Endothelial cell of umbilical vein (primary cell): ENCODE measurements at regions not wholly inside any gene's neighbourhood (a gene's known extent, or its start where the extent isn't known, plus 50 kb on each side); places are given as distances from the start of the nearest gene placed in this dataset.

ENCODE experiments used
- BruUV-seq: library from RNA; stranded (reverse); fragments of 400-500 nt; replicated peaks from 2 replicates; lab custom pipeline; 2021; lab: Mats Ljungman, UMichigan
- CTCF ChIA-PET: fragments of 300-600, 350-600 bp; sonication (Branson Sonifier 250); formaldehyde crosslinking; loops from one replicate; lab custom pipeline; 2021; ENCODE audit warnings: antibody characterized with exemption, inconsistent platforms; lab: Charles Lee
- POLR2A ChIA-PET: fragments of 300-600, 350-600 bp; sonication (Branson Sonifier 250); formaldehyde crosslinking; loops from one replicate; lab custom pipeline; 2021; ENCODE audit warnings: antibody characterized with exemption, inconsistent platforms; lab: Charles Lee
- DNase-seq: peaks from one replicate; pipeline ENCODE4 v3.0.0-alpha.2; 2011; ENCODE audit warnings: low read depth, low spot score
- FAIRE-seq: peaks from 2 replicates; lab custom pipeline; 2011; peaks lifted over from hg19 to GRCh38; lab: Jason Lieb, UNC
- H2AFZ ChIP-seq: 2 replicates; pipeline ENCODE4 v1.6.0; 2012; ENCODE audit warnings: low read depth, low read length, control low read depth, inconsistent platforms
- H3K27ac ChIP-seq: 2 replicates; pipeline ENCODE4 v1.5.1; 2011; ENCODE audit warnings: low read depth, mild to moderate bottlenecking, control low read depth, low read length, moderate library complexity; ENCODE audit not compliant: insufficient read depth
- H3K27me3 ChIP-seq, 2 experiments: 2 replicates each; pipeline versions ENCODE4 v1.6.0 to v1.6.1; 2011; ENCODE audit warnings: low read length in 2 of 2, mixed read lengths in 1 of 2; ENCODE audit not compliant: control insufficient read depth in 2 of 2, insufficient read depth in 2 of 2
- H3K36me3 ChIP-seq, 2 experiments: 2 replicates in 1 of 2; 3 replicates in 1 of 2; pipeline ENCODE4 v1.5.1; 2011; ENCODE audit warnings: low read length in 2 of 2, mild to moderate bottlenecking in 1 of 2, moderate library complexity in 1 of 2; ENCODE audit not compliant: control insufficient read depth in 2 of 2, insufficient read depth in 2 of 2; ENCODE audit errors: extremely low read depth in 1 of 2
- H3K4me1 ChIP-seq: 3 replicates; pipeline ENCODE4 v1.5.1; 2011; ENCODE audit warnings: mild to moderate bottlenecking, low read length; ENCODE audit not compliant: control insufficient read depth, insufficient read depth; ENCODE audit errors: extremely low read depth
- H3K4me2 ChIP-seq: 2 replicates; pipeline ENCODE4 v1.6.1; 2011; ENCODE audit warnings: low read length, control low read depth, mixed read lengths; ENCODE audit not compliant: insufficient read depth
- H3K4me3 ChIP-seq, 3 experiments: fragments of 200-600 bp in 1 of 3; sonication (generic), shearing (Covaris generic) in 1 of 3; replicated peaks in 1 of 3; 2 replicates each; pipeline ENCODE4 v1.5.1; 2011 to 2016; ENCODE audit warnings: control low read depth in 3 of 3, low read length in 3 of 3, mild to moderate bottlenecking in 2 of 3, inconsistent platforms in 1 of 3, low read depth in 1 of 3, moderate library complexity in 1 of 3; ENCODE audit not compliant: insufficient read depth in 1 of 3
- H3K79me2 ChIP-seq: 2 replicates; pipeline ENCODE4 v1.6.0; 2012; ENCODE audit warnings: low read length, inconsistent platforms; ENCODE audit not compliant: control insufficient read depth, insufficient read depth
- H3K9ac ChIP-seq: replicated peaks from 2 replicates; pipeline ENCODE3; 2011; ENCODE audit warnings: low read length, control low read depth; ENCODE audit not compliant: insufficient read depth; ENCODE audit errors: extremely low read depth
- H3K9me1 ChIP-seq: replicated peaks from 3 replicates; pipeline ENCODE4 v1.6.0; 2011; ENCODE audit warnings: mild to moderate bottlenecking, low read length; ENCODE audit not compliant: control insufficient read depth, insufficient read depth; ENCODE audit errors: extremely low read depth
- H3K9me3 ChIP-seq: replicated peaks from 2 replicates; pipeline ENCODE4 v1.5.1; 2012; ENCODE audit warnings: low read length, inconsistent platforms; ENCODE audit not compliant: control insufficient read depth, insufficient read depth
- H4K20me1 ChIP-seq: replicated peaks from 2 replicates; pipeline ENCODE3; 2011; ENCODE audit warnings: mild to moderate bottlenecking, low read length; ENCODE audit not compliant: control insufficient read depth, insufficient read depth; ENCODE audit errors: extremely low read depth
- EZH2 ChIP-seq: IDR thresholded peaks from 2 replicates; pipeline ENCODE4 v1.6.1; 2012; ENCODE audit warnings: borderline replicate concordance, low read depth, mild to moderate bottlenecking, moderate library complexity, low read length, inconsistent platforms; ENCODE audit not compliant: severe bottlenecking
- FOS ChIP-seq: IDR thresholded peaks from 2 replicates; pipeline ENCODE4 v1.6.1; 2011; ENCODE audit warnings: mild to moderate bottlenecking, low read length, moderate library complexity, borderline replicate concordance; ENCODE audit not compliant: insufficient read depth
- GATA2 ChIP-seq: IDR thresholded peaks from 2 replicates; pipeline ENCODE4 v1.7.0; 2011; ENCODE audit warnings: low read depth, mild to moderate bottlenecking, moderate library complexity, mixed read lengths, low read length; ENCODE audit not compliant: insufficient read length, insufficient read depth
- JUN ChIP-seq: IDR thresholded peaks from 2 replicates; pipeline ENCODE4 v1.6.1; 2011; ENCODE audit warnings: borderline replicate concordance, low read depth; ENCODE audit not compliant: insufficient read length, insufficient read depth
- MYC ChIP-seq: IDR thresholded peaks from one replicate; pipeline ENCODE4 v1.6.1; 2011; ENCODE audit warnings: mild to moderate bottlenecking, low read depth, low read length
- POLR2A ChIP-seq: IDR thresholded peaks from 2 replicates; pipeline ENCODE4 v1.6.1; 2012; ENCODE audit warnings: low read depth, mild to moderate bottlenecking, control low read depth, low read length
- POLR2AphosphoS5 ChIP-seq: IDR thresholded peaks from 2 replicates; pipeline ENCODE4 v1.6.1; 2012; ENCODE audit warnings: low read depth, mild to moderate bottlenecking, control low read depth, low read length, moderate library complexity; ENCODE audit not compliant: insufficient read depth
- dilution Hi-C: fragments of 300-500 bp; cut with MboI; formaldehyde crosslinking; loops from one replicate; pipeline ENCODE4 v1.15.0; 2019; ENCODE audit warnings: low sequenced_read_pairs; ENCODE audit not compliant: extremely low pct_ligation_motif_present
- intact Hi-C: fragments of 100-400 bp; cut with micrococcal nuclease; formaldehyde crosslinking; loops from one replicate; pipeline ENCODE4 v1.10.0; 2022
- TF ChIP-seq, protein P1 (sequence below): IDR thresholded peaks from 2 replicates; pipeline ENCODE4 v1.6.1; 2011; ENCODE audit not compliant: insufficient read depth, insufficient read length
- TF ChIP-seq, protein P2 (sequence below), 2 donors: IDR thresholded peaks; 1 replicate in 1 of 2; 2 replicates in 1 of 2; pipeline ENCODE4 v1.5.1; 2011; ENCODE audit warnings: low read length in 2 of 2, mild to moderate bottlenecking in 2 of 2, moderate library complexity in 2 of 2, control low read depth in 1 of 2, inconsistent platforms in 1 of 2, low read depth in 1 of 2; ENCODE audit not compliant: insufficient read depth in 1 of 2; ENCODE audit errors: extremely low read depth in 1 of 2

DNA sequence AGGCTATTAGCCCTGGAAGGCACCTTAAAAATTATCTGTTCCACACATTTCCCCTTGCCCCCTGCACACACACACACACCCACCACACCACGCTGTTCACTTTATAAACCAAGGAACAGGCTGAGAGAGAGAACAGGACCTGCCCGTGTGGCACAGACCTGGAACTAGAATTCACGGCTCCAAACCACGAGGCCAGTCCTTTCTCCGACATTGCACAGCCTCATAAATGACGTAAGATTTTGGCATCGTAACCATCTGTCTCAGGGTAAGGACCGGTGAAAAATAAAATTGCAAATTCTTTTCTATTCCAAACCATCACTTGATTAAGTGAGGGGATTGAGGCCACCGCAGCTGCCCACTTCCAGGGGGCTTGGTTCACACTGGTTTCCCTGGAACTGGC is 330.3 kb downstream of the BCOR start:
- no peaks in the 10 kb centered on the region for H3K79me2 ChIP-seq
- no peak overlapping the region for H3K4me2 ChIP-seq
- no peaks in the 10 kb centered on the region for H3K36me3 ChIP-seq
- ChIA-PET POLR2A (no interaction called here), CTCF (no interaction called here)
- no peak overlapping the region for H3K27ac ChIP-seq
- no peaks in the 10 kb centered on the region for H3K9me1 ChIP-seq
- dilution Hi-C loops: no loop called here
- DNase-seq: no peak
- H4K20me1 ChIP-seq: no peaks in the 10 kb centered on the region
- H3K9me3 ChIP-seq: no peaks in the 10 kb centered on the region
- TF ChIP-seq, protein P1, sequence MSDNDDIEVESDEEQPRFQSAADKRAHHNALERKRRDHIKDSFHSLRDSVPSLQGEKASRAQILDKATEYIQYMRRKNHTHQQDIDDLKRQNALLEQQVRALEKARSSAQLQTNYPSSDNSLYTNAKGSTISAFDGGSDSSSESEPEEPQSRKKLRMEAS: no peak
- TF ChIP-seq POLR2AphosphoS5 (no peak), GATA2 (no peak), FOS (no peak), EZH2 (no peak), MYC (no peak), JUN (no peak), POLR2A (no peak)
- TF ChIP-seq, protein P2, sequence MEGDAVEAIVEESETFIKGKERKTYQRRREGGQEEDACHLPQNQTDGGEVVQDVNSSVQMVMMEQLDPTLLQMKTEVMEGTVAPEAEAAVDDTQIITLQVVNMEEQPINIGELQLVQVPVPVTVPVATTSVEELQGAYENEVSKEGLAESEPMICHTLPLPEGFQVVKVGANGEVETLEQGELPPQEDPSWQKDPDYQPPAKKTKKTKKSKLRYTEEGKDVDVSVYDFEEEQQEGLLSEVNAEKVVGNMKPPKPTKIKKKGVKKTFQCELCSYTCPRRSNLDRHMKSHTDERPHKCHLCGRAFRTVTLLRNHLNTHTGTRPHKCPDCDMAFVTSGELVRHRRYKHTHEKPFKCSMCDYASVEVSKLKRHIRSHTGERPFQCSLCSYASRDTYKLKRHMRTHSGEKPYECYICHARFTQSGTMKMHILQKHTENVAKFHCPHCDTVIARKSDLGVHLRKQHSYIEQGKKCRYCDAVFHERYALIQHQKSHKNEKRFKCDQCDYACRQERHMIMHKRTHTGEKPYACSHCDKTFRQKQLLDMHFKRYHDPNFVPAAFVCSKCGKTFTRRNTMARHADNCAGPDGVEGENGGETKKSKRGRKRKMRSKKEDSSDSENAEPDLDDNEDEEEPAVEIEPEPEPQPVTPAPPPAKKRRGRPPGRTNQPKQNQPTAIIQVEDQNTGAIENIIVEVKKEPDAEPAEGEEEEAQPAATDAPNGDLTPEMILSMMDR (IDR thresholded peaks at IDR 0.05; ENCODE audit: extremely low read depth in 1 of 2, insufficient read depth in 1 of 2, low read depth in 1 of 2, low read length in 2 of 2): no peak
- BruUV-seq: no TSS peak
- intact Hi-C loops: no loop called here
- H3K4me1 ChIP-seq: peaks cover 2% of the 10 kb centered on the region
- no peaks in the 10 kb centered on the region for H3K27me3 ChIP-seq
- no peak for FAIRE-seq
- no peak overlapping the region for H3K4me3 ChIP-seq
- H3K9ac ChIP-seq: no peak overlapping the region
- H2AFZ ChIP-seq: no peak overlapping the region
